ENCODE measurements at regions not wholly inside any gene's neighbourhood (a gene's known extent, or its start where the extent isn't known, plus 50 kb on each side); places are given as distances from the start of the nearest gene placed in this dataset.
"Not testable (repeated sequence)": the region's sequence is repeated elsewhere in the genome, so short reads cannot be mapped to it uniquely, and the experiment has no call there.

DNA sequence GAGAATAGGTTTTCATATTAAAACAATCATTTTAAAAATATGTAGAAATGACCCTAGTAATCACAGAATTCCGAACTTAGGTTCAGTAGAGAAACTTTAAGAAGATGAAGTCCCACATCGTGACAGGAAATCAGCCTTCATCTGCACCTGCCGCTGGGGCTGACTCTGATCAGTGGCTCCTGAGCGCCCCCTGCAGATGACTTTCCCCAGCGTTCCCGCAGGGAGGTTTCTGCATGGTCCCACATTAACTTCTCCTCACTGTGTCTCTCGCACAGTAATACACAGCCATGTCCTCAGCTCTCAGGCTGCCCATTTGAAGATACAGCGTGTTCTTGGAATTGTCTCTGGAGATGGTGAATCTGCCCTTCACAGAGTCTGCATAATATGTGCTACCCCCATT, 1131.1 kb downstream of the TMEM121 start:
- WGBS (ENCODE audit: low lambda C conversion rate), result 48% methylated on average over 7 of the region's 8 CpGs

GRCh38 chr14:106658066-106658860, 1131.9 kb downstream of the TMEM121 start:
- H3K36me3 ChIP-seq (replicated peaks in 1 of 2; ENCODE audit: control insufficient read depth in 1 of 2, insufficient read depth in 2 of 2, low read length in 2 of 2); CTCF ChIA-PET (ENCODE audit: low intra/inter-chr PET ratio, low total read pairs); H2AFZ ChIP-seq (ENCODE audit: low read length); intact Hi-C loops (cut with micrococcal nuclease; ENCODE audit: unreplicated experiment); H3K9me3 ChIP-seq (ENCODE audit: low read length); POLR2A ChIA-PET; H3K9ac ChIP-seq (ENCODE audit: insufficient read depth, low read depth, low read length); H3K4me1 ChIP-seq (ENCODE audit: insufficient read depth, low read length); H3K4me3 ChIP-seq (replicated peaks in 1 of 3; ENCODE audit: insufficient read depth in 1 of 3, low read depth in 2 of 3, low read length in 3 of 3); H3K79me2 ChIP-seq (ENCODE audit: insufficient read depth, low read length); DNase-seq (ENCODE audit: low spot score); H4K20me1 ChIP-seq (ENCODE audit: insufficient read depth, low read length); ATAC-seq; H3K27ac ChIP-seq (ENCODE audit: extremely low read length, insufficient read depth, low read length); H3K4me2 ChIP-seq (ENCODE audit: low read depth, low read length); BruUV-seq (replicated peaks); H3K27me3 ChIP-seq (ENCODE audit: control insufficient read depth in 1 of 2, insufficient read depth in 2 of 2, low read length in 2 of 2); in situ Hi-C loops (cut with HindIII; ENCODE audit: extremely low pct_ligation_motif_present, low pct_unique_long_range_greater_than_20kb); FAIRE-seq: not testable (repeated sequence)
- WGBS (ENCODE audit: low lambda C conversion rate), result 10% methylated on average over 7 of the region's 7 CpGs

More for the DNA sequence above, 1131.1 kb downstream of the TMEM121 start:
- Histone ChIP-seq H3K79me2 (ENCODE audit: insufficient read depth, low read length) (no peaks in the 10 kb centered on the region), H4K20me1 (ENCODE audit: insufficient read depth, low read length) (no peaks in the 10 kb centered on the region), H3K4me3 (replicated peaks in 1 of 3; ENCODE audit: insufficient read depth in 1 of 3, low read depth in 2 of 3, low read length in 3 of 3) (no peak overlapping the region), H3K27me3 (ENCODE audit: control insufficient read depth in 1 of 2, insufficient read depth in 2 of 2, low read length in 2 of 2) (no peaks in the 10 kb centered on the region; a peak in 1 of 5 replicates), H3K4me2 (ENCODE audit: low read depth, low read length) (no peak overlapping the region), H2AFZ (ENCODE audit: low read length) (no peak overlapping the region), H3K36me3 (replicated peaks in 1 of 2; ENCODE audit: control insufficient read depth in 1 of 2, insufficient read depth in 2 of 2, low read length in 2 of 2) (no peaks in the 10 kb centered on the region), H3K9me3 (ENCODE audit: low read length) (no peaks in the 10 kb centered on the region), H3K4me1 (ENCODE audit: insufficient read depth, low read length) (no peaks in the 10 kb centered on the region), H3K27ac (ENCODE audit: extremely low read length, insufficient read depth, low read length) (no peak overlapping the region), H3K9ac (ENCODE audit: insufficient read depth, low read depth, low read length) (no peak overlapping the region)
- no peak for TF ChIP-seq ZNF780A (CRISPR knock-in tag; IDR thresholded peaks at IDR 0.05)
- TF ChIP-seq, protein P1, sequence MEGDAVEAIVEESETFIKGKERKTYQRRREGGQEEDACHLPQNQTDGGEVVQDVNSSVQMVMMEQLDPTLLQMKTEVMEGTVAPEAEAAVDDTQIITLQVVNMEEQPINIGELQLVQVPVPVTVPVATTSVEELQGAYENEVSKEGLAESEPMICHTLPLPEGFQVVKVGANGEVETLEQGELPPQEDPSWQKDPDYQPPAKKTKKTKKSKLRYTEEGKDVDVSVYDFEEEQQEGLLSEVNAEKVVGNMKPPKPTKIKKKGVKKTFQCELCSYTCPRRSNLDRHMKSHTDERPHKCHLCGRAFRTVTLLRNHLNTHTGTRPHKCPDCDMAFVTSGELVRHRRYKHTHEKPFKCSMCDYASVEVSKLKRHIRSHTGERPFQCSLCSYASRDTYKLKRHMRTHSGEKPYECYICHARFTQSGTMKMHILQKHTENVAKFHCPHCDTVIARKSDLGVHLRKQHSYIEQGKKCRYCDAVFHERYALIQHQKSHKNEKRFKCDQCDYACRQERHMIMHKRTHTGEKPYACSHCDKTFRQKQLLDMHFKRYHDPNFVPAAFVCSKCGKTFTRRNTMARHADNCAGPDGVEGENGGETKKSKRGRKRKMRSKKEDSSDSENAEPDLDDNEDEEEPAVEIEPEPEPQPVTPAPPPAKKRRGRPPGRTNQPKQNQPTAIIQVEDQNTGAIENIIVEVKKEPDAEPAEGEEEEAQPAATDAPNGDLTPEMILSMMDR (CRISPR knock-in tag; IDR thresholded peaks at IDR 0.05), result peak; percentile 40
- ChIA-PET POLR2A (no interaction called here), CTCF (ENCODE audit: low intra/inter-chr PET ratio, low total read pairs) (no interaction called here)
- BruUV-seq (replicated peaks), result no TSS peak
- FAIRE-seq (no peak), DNase-seq (ENCODE audit: low spot score) (no peak), ATAC-seq (no peak)
- in situ Hi-C loops (cut with HindIII; ENCODE audit: extremely low pct_ligation_motif_present, low pct_unique_long_range_greater_than_20kb) (no loop called here), intact Hi-C loops (cut with micrococcal nuclease; ENCODE audit: unreplicated experiment) (no loop called here)

All from HepG2 (cell line).